SU-DHL-6 (cell line): ENCODE measurements at regions not wholly inside any gene's neighbourhood (a gene's known extent, or its start where the extent isn't known, plus 50 kb on each side); places are given as distances from the start of the nearest gene placed in this dataset.

Experiments
- H2AFZ ChIP-seq: fragments of 200-600 bp; sonication (generic); 2 replicates; pipeline ENCODE4 v1.6.1; 2014; ENCODE audit warnings: low read depth, mild to moderate bottlenecking, moderate library complexity, mixed read lengths, antibody characterized with exemption, low read length; ENCODE audit not compliant: severe bottlenecking
- H3F3A ChIP-seq: fragments of 200-600 bp; shearing (Covaris generic); 2 replicates; pipeline ENCODE4 v1.6.0; 2016; ENCODE audit warnings: antibody characterized with exemption, mild to moderate bottlenecking; ENCODE audit not compliant: insufficient read depth
- H3K27ac ChIP-seq: fragments of 200-600 bp; sonication (generic); 2 replicates; pipeline ENCODE4 v1.5.1; 2016; ENCODE audit warnings: low read depth, mild to moderate bottlenecking, low read length, moderate library complexity, mixed read lengths
- H3K27me3 ChIP-seq: fragments of 200-600 bp; sonication (generic), shearing (Covaris generic); 2 replicates; pipeline ENCODE4 v1.6.0; 2014; ENCODE audit warnings: mild to moderate bottlenecking, low read length
- H3K36me3 ChIP-seq: fragments of 200-600 bp; sonication (generic); 2 replicates; pipeline ENCODE4 v1.6.1; 2014; ENCODE audit warnings: mild to moderate bottlenecking, low read length, mixed read lengths
- H3K4me2 ChIP-seq: fragments of 300-600, 200-600 bp; shearing (Covaris generic), sonication (generic); 2 replicates; pipeline ENCODE4 v1.6.0; 2014; ENCODE audit warnings: low read length, low read depth, mild to moderate bottlenecking; ENCODE audit not compliant: poor library complexity, severe bottlenecking
- H3K4me3 ChIP-seq: fragments of 200-600 bp; sonication (generic); 2 replicates; pipeline ENCODE4 v1.5.1; 2014; ENCODE audit warnings: antibody characterized with exemption, low read length, mild to moderate bottlenecking, mixed read lengths; ENCODE audit not compliant: insufficient read depth, poor library complexity, severe bottlenecking
- H3K79me2 ChIP-seq: fragments of 200-600 bp; sonication (generic); 2 replicates; pipeline ENCODE4 v1.6.1; 2014; ENCODE audit warnings: mild to moderate bottlenecking, low read length, moderate library complexity; ENCODE audit not compliant: insufficient read depth
- H3K9ac ChIP-seq: fragments of 200-600 bp; sonication (generic); 2 replicates; pipeline ENCODE4 v1.7.0; 2014; ENCODE audit warnings: mild to moderate bottlenecking, low read length
- H3K9me2 ChIP-seq: fragments of 200-600 bp; sonication (generic); replicated peaks from 2 replicates; pipeline ENCODE4 v1.6.1; 2014; ENCODE audit warnings: low read length; ENCODE audit not compliant: insufficient read depth
- H3K9me3 ChIP-seq: fragments of 200-600 bp; sonication (generic); 2 replicates; pipeline ENCODE4 v1.6.1; 2014; ENCODE audit warnings: low read length, mixed read lengths; ENCODE audit not compliant: insufficient read depth
- H4K20me1 ChIP-seq: fragments of 200-600 bp; sonication (generic); 2 replicates; pipeline ENCODE4 v1.6.1; 2014; ENCODE audit warnings: low read depth, mild to moderate bottlenecking, antibody characterized with exemption, low read length, moderate library complexity, mixed read lengths
- CTCF ChIP-seq: fragments of 200-600 bp; sonication (generic); IDR thresholded peaks from one replicate; pipeline ENCODE4 v1.5.1; 2017; ENCODE audit warnings: antibody characterized with exemption, mild to moderate bottlenecking, low read length, moderate library complexity; ENCODE audit not compliant: insufficient read depth, poor library complexity, severe bottlenecking
- EZH2phosphoT487 ChIP-seq: fragments of 200-600 bp; sonication (generic), shearing (Covaris generic); conservative IDR thresholded peaks from 2 replicates; pipeline ENCODE4 v1.6.1; 2018; ENCODE audit warnings: mild to moderate bottlenecking, antibody characterized with exemption, low read length, moderate library complexity, mixed read lengths

GRCh38 chr3:64441861-64442260 lies 216.6 kb upstream of the PRICKLE2 start:
- H3K9me3 ChIP-seq = no peaks in the 10 kb centered on the region
- no peak overlapping the region for H3K4me2 ChIP-seq
- H2AFZ ChIP-seq = no peak overlapping the region
- TF ChIP-seq CTCF (no peak), EZH2phosphoT487 (no peak)
- no peaks in the 10 kb centered on the region for H3K27me3 ChIP-seq
- no peaks in the 10 kb centered on the region for H3K36me3 ChIP-seq
- no peaks in the 10 kb centered on the region for H4K20me1 ChIP-seq
- H3K79me2 ChIP-seq = no peaks in the 10 kb centered on the region
- no peaks in the 10 kb centered on the region for H3F3A ChIP-seq
- no peak overlapping the region for H3K9ac ChIP-seq
- H3K4me3 ChIP-seq = no peak overlapping the region
- H3K27ac ChIP-seq = no peak overlapping the region
- no peaks in the 10 kb centered on the region for H3K9me2 ChIP-seq

GRCh38 chr3:64440498-64440897 lies 215.2 kb upstream of the PRICKLE2 start:
- H3K9me2 ChIP-seq = no peaks in the 10 kb centered on the region
- H3K9me3 ChIP-seq = no peaks in the 10 kb centered on the region
- no peaks in the 10 kb centered on the region for H3F3A ChIP-seq
- no peak overlapping the region for H3K4me3 ChIP-seq
- no peak overlapping the region for H3K4me2 ChIP-seq
- H3K36me3 ChIP-seq = no peaks in the 10 kb centered on the region
- H3K27me3 ChIP-seq = no peaks in the 10 kb centered on the region
- no peak overlapping the region for H2AFZ ChIP-seq
- H3K79me2 ChIP-seq = no peaks in the 10 kb centered on the region
- H3K27ac ChIP-seq = no peak overlapping the region
- H3K9ac ChIP-seq = no peak overlapping the region
- H4K20me1 ChIP-seq = no peaks in the 10 kb centered on the region
- TF ChIP-seq EZH2phosphoT487 (no peak), CTCF (no peak)

- no peak overlapping the region for H3K9ac ChIP-seq
- H3K9me2 ChIP-seq = no peaks in the 10 kb centered on the region
- no peaks in the 10 kb centered on the region for H3K79me2 ChIP-seq
Measured at GRCh38 chr3:64438812-64439211, 213.5 kb upstream of the PRICKLE2 start.

More at GRCh38 chr3:64438812-64439211, 213.5 kb upstream of the PRICKLE2 start:
- H3F3A ChIP-seq = no peaks in the 10 kb centered on the region
- no peak overlapping the region for H3K4me3 ChIP-seq
- H3K36me3 ChIP-seq = no peaks in the 10 kb centered on the region
- H3K9me3 ChIP-seq = no peaks in the 10 kb centered on the region
- H2AFZ ChIP-seq = no peak overlapping the region
- TF ChIP-seq CTCF = no peak
- H3K27me3 ChIP-seq = no peaks in the 10 kb centered on the region
- H3K27ac ChIP-seq = no peak overlapping the region
- H3K4me2 ChIP-seq = no peak overlapping the region
- no peaks in the 10 kb centered on the region for H4K20me1 ChIP-seq
